ENCODE measurements at regions not wholly inside any gene's neighbourhood (a gene's known extent, or its start where the extent isn't known, plus 50 kb on each side); places are given as distances from the start of the nearest gene placed in this dataset.
A peak's percentile ranks its signal among the peaks of the same experiment; 100 is the strongest.

DNA sequence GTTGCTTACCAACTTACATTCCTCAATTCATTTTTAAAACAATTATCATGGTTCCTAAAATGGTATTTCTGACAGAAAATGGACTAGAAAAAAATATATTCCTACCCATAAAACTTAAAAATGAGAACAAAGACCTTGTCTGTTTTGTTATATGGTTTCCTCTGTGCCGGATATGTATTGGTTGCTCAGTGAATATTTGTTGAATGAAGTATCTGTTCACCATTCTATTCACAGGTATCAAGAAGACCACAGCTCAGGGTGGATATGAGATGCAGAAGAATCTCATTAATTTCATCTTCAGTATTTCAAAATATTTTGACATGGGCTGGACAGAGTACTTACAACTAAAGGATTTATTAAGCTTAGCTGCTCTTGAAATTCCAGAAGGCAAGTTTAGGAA lies 58.1 kb downstream of the TUSC7 start:
- no peak for DNase-seq

DNA sequence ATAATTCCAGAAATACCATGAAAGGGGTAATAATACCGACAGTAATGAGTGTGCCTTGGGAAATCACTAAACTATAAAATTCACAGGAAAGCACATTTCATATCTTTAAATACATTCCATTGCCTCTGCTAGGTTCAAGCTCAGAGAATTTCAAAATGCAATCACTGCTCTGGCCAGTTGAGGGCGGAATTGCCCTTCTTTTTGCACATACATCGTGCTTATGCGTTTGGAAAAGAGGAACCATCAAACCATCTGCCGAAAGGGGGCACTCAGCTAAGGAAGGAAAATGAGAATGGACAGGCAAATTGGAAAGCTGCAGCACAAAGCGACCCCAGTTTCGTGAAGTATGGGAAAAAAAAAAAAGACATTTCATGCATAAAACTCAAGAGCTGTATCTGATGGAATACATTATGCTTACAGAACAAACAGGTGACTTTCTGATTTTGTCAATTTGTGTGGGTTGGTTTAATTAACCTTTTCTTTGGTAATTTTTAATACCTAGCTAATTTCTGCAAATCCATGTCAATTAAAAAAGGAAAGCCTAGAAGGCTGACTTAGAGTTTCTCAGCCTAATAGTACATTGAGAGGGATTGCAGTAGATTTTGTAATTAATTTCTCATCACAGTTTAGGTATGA lies 61.4 kb downstream of the TUSC7 start:
- peak; percentile 39 for DNase-seq

DNA sequence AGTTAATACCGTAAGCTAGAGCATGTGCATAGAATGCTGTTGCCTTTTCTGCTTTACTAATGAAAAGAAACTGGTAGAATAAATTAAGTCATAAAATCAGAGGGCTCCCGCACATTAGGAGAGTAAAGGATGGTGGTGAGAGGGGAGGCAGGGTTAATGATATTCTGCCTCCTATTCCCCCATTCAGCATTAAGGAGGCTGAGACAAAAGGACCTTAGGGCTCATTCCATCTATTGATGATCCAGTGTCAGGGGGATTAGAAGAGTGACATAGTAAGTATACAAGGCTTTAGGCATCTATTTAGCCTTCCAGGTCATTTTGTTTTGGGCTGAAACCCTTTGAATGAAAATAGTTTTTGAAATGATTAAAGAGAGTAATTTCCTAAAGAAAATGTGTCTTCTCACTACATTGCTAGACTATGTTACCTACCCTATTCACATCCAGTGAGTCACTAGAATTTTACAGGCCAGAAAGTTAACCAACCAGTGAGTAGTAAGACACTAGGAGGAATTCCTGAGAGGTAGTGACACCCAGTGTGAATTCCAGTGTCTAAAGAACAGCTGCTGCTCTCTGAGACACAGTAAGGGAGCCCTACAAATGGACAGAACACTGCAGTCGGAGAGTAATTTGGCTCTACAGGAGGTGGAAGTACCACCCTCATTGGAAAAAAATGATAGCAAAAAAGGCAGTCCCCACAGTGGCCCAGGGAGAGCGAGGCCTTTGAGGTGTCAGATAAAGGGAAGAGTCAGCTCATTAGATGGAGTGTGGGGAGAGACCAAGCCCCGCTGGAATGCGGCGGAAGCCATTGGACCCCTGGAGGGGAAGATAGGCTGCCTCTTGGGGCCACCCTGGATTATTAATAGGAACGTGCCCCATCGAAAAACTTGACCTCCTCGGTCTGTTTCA lies 67.6 kb downstream of the TUSC7 start:
- DNase-seq: no peak

DNA sequence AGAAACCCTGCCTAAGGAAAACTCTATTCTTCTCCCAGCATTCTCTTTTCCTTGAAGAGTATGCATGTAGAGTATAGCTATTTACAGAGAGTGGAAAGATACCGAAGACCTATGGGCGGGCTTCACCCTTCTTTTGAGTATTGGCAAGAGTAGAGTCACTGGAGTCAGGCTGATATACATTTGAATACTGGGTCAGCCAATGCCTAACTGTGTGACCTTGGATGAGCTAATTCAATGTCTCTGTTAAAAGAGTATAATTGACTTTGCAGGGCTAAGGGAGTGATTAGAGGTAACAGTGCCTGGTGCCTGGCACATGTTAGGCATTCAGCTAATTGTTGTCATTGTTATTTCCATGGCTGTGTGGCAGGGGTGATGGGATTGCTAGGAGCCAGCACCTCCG lies 75.6 kb downstream of the TUSC7 start:
- no peak for DNase-seq

DNA sequence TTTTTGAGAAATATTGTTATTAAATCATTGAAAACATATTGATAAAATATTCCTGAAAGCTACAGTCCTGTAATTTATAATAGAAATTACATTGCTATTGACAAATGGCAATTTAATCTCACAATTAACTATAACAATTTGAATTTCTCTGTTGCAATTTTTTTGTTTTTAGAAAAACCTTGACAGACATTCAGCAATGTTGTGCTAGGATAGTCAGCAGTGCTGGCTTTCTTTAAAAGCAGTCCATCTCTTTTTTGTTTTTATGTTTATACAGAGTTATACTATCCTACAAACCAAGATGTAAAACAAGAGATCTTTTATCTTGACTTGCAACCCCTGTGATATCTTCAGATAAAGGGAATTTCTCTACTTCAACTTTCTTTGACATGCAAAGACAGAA lies 93.1 kb downstream of the TUSC7 start:
- no peak for DNase-seq

DNA sequence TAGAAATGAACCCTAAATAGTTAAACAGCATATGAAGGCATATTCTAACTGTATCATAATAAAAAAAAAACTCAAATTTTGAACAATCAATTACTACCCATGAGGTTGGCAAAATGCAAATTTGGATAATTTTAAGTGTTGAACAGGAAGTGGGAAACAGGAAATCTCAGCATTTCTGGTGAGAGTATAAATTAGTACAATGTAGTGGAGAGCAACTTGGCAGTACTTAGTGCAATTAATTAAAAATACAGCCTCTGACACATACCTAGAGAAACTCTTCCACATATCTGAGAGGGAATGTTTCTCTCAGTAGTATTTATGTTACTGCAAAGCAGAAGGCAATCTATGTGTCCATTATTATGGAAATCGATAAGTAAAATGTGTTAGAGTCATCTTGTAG lies 96.8 kb downstream of the TUSC7 start:
- no peak for DNase-seq

DNA sequence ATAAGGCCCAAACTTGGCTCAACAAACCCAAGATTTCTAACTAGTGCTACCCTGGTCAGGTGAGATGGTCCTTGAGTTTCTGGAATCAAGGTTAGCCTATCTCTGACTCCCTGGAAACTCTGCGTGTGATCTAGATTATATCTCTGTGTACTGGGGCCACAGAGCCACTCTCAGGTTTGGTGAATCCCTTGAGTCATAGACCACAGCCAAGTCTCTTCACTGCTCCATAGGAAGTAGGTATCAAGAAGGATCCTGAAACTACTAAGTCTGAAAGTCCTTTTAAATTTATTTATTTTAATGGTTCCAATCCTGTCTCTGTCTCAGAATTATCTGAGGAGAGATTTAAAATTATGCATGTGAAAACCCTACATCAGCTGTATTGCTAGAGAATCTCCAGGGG lies 99.1 kb downstream of the TUSC7 start:
- DNase-seq: no peak

DNA sequence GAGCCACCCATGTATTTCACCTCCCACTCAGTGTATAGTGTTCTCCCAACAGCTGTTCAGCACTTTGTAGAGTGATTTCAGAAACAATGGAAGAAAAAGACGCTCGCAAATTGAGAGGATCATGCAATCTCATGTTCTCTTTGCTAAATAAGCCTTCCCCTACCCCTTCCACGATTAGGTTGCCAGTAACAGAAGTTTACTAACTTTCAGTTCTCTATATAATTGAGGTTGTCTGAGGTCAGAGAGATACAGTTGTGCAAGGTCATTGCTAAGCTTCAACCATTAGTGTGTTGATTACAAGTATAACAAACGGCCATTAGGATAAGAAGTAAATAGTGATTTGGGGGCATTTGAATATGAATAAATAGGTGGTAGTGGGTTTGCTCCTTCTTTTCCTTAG lies 99.6 kb downstream of the TUSC7 start:
- DNase-seq: no peak

DNA sequence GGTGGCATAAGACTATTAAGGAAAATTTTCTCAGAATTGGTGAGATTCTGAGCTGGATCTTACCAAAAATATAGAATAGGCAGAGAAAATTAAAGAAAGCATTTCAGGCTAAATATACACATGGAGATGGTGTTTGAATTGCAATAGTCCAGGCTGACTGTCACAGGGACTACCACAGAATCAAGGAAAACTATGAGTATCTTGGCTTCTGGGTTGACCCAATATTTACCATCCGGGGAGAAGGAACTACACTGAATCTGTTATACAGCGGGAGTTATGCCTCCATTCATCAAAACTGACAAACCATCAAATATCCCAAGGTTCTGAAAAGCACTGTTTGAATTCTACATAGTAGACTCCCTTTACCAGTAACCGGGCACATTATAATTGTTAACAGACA lies 102.2 kb downstream of the TUSC7 start:
- no peak for DNase-seq

DNA sequence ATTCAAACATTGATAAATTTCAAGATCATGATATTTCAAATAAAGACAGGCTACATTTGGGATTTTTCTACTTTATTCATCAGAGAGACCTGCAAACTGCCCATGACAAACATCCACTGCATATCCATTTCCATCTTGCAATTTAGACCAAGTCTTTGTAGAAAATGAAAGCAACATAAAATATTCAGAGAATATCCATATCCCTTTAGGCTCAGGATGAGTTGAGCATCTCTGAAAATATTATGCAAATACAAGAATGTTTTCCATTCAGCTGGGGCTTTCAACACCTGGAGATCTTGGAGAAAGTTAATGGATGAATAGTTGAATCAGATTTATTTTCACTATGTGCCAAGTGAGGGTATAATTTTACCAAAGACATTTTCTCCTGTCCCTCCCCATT lies 103.4 kb downstream of the TUSC7 start:
- no peak for DNase-seq

DNA sequence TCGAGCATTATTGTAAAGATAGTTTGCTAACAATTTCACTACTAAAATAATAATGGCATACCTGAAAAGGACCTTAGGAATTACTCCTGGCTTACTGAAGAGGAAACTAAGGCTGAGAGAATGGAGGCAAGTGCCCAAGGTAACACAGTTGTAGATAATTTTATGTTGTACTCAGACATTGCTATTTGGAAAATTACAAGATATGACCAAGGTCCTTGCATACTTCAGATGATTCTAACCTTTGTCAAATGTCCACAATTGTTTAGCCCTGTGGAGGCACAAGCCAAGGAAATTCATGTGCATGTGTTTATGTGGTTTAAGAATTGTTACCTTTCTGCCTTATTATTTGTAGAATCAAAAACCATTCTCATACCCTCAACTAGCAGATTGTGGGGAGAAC lies 105.7 kb downstream of the TUSC7 start:
- DNase-seq: no peak

DNA sequence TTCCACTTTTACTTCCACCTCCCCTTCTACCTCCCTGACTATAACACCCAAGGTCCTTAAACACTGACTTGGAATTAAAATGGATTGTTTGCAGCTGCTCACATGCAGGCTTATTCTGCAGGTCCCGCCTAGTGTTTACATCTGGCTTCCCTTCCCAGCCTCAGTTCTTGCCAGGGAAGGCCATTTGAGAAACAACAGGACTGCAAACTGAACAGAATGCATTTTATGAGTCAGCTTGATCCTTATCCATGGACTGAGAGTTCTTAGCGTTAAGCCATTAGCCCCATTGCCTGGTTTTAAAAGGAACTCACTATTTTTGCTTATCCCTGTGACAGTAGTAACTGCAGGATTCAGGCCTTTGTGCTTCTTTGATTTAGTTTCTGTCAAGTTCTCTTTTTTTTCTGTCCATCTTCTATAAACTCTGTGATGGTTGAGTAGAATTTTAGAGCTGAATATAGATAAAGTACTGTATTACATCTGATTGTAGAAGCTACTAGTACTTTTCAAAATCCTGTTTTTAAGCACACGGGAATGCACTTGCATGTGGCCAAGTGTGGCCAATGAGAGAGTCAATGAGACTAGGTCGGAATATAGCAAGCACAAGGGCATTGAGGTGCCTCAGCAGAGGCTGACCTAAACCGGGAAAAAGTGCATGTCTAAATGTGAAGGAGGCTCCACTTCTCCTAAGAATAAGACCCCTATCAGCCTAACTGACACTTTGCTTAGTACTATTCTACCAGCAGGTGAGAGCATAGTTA lies 106.4 kb downstream of the TUSC7 start:
- no peak for DNase-seq

DNA sequence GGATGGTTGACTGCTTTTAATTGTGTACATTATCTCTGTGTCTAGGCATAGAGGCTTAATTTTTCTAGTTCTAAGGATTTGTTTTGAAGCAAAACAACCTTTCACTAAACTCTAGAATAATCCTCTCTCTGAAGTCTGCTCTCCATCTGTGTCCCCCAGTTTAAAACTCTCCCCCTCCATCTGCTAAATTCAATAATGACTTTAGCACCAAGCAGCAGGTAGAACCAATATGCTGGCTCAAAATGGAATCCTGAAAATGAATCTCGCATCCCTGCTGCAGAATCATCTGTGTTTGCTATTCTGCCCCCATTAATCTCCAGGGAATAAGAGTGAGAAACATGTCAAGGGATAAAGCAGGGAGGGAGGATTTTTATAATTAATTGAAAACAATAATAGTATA lies 111.8 kb downstream of the TUSC7 start:
- DNase-seq: no peak

DNA sequence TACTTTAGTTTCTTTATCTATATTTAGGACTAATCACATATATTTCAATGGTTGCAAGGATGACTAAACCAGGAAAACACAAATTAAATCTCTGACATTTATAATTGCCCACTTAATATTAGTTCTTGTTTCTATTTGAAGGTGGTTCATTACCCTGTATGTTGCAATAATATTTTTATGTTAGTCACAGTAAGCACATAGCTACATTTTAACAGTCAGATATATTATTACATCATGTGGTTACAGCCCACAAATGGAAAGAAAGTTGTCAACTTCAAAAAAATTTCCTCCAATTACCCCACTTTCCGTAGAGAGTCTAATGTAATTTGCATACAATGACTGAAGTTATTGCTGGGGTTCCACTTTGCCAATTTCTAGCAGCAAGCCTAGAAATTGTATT lies 114.6 kb downstream of the TUSC7 start:
- no peak for DNase-seq

DNA sequence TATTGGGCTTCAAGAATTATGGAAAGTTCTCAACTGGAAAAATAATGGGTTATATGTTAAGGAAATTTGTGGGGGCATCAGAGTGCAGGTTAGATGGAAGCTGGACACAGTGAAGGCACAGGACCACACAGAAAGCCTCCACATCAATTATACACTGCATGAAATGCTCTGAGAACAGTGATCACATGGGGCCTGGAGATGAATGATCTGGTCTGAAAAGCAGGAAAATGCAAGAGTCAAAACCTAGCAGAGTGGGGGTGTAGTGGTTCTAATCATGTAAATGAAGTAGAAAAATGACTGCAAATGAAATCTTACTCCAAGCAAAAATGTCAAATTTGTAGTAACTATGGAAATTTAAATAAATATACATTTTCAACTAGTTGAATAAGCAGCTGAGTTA lies 123.6 kb downstream of the TUSC7 start:
- DNase-seq: no peak

DNA sequence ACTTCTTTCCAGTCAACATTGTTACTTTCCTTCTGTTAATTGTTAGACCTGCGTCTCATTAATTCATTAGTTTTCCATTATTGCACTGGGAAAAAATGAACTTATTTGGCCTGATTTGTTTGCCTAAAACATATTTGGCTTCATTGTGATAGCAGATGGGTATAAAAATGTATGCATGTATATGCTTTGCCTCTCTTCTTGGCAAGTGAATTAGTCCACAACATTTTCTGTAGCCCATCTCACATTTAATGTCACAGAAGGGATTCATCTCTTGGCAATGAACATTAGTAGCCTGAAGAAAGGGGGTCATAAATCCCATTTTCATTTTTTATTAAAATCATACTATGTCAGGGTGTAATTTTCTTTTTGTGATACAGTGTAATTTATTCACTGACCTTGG lies 125.2 kb downstream of the TUSC7 start:
- DNase-seq: no peak

DNA sequence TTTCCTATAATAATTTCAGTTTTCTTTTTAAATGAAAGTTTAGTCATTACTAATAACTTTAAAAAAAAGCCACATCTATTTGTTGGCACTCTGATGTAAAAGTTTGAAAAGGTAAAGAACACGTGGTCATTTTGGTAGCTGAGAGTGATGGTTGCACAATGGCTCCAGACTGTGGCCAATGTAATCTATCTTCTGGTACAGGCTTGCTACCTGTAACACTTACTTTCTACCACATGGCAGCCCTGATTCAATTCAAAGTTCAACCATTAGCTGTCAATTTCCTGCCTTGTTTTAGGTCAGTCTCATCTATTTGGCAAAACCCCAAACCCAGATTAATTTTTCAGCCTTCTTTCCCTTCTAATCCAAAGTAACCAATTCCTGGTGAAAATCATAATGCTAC lies 126.1 kb downstream of the TUSC7 start:
- no peak for DNase-seq

DNA sequence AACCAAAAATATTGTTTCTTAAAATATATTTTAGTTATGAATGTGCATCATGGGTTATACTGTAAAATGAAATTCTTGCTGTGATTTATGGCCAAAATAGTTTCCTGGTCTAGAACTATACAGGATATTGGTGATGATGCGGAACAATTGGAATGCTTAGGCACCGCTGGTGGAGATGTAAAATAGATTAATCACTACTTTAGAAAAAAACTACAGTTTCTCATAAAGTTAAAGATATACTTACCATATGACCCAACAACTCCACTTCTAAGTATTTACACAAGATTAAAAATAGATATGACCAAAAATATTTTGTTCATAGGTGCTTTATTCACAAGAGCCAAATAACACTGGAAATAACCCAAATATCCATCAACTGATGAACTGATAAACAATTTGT lies 126.7 kb downstream of the TUSC7 start:
- DNase-seq: no peak

DNA sequence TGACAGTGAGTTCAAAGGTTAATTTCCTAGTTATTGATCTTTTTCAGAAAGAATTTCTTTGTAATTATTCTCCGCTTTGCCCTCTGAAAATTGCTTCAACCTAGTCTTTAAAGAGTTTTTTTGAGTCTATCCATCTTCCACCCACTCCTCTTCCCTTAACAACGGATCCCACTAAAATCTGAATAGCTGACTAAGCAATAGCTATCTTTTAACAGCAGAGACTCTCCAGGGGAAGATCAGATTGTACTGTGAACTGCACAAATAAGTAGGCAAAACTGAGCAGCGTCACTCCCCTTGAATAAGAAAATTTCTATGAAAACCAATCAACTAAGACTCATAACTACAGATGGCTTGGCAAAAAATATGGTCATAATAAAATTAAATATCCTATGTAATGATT lies 127.9 kb downstream of the TUSC7 start:
- no peak for DNase-seq

DNA sequence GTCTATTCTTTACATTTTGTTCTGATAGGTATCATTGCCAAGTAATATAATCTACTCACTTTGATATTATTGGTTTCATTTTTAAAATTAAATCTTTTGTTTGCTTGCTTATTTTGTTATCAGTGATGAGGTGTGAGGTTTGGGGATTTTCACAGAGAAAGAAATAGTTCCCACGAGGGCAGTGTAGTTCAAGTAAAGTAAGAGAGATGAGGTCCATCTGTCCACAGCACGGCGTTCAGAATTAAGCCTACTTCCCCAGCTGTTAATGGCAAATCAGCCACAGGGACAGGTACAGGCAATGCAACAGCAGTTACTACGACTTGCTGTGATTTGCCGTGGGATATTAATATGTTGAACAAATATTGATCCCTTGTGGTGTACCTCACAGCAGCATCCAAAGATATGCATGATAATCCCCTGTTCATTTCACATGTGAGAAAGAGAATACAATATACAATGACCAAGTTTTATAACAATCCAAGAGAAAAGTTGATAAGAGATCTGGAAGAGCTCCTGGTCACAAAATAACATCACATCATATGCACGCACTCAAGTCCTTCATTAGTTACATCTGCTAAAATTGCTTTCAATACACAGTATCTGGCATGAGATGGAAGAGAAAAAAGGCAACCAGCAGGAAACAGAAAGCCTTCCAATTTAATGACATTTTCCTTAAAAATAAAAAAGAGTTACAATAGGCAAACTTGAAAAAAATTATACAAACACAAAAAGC lies 131.6 kb downstream of the TUSC7 start:
- no peak for DNase-seq

DNA sequence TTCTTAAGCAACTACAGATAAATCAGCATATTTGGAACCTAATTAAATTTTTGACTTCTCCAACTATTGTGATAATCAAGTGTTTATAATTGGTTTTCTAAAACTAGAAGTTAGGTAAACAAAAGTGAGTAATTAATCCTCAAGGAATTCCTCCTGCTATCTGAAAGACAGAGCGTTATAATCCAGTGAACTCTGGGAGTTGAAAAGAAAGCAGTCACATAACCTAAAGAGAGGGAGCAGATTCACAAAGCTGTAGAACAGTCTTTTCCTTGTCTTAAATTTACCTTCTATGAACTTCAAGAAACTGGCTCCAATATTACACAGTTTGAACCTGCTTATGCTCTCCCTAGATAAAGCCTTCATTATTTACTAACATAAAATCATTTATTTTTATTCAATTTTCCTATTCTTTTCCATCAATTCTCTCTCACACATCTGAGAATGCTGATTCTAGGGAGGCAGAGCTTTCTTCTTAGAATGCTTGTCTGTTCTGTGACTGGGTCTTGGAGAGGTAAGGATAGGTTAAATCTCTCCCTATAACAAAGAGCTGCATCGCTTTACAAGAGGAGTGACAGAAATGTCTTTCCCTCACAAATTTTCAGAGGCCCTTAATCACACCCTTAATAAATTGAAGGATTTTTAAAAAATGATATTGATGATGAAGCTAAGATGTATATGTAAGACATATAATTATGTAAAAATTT lies 132.8 kb downstream of the TUSC7 start:
- DNase-seq: no peak

DNA sequence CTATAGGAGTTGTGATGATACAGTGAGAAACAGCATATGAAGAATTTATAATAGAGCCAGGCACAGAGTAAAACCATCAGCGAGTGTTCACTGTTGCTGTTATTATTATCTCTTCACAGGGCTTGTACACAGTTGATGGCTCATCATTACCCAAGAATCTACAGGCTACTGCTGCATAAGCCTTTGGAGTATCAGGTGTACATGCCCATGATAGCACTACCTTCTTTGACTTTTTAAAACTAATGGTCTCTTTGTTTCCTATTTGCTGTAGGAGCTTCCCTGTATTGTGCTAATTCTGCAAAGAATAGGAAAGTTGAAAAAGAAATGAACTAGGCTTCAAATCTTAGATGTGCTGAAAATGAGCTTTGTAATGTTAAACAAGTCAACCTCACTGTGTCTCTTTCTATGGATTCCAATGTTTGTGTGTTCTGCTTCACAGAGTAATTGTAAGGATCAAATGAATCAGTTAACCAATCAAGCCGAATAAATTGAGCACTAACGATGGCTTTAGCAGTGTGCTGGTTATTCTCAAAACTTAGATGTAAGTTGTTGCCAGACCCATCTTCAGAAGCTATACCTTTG lies 138.8 kb downstream of the TUSC7 start:
- no peak for DNase-seq
